ENCODE measurements at regions not wholly inside any gene's neighbourhood (a gene's known extent, or its start where the extent isn't known, plus 50 kb on each side); places are given as distances from the start of the nearest gene placed in this dataset.

DNA sequence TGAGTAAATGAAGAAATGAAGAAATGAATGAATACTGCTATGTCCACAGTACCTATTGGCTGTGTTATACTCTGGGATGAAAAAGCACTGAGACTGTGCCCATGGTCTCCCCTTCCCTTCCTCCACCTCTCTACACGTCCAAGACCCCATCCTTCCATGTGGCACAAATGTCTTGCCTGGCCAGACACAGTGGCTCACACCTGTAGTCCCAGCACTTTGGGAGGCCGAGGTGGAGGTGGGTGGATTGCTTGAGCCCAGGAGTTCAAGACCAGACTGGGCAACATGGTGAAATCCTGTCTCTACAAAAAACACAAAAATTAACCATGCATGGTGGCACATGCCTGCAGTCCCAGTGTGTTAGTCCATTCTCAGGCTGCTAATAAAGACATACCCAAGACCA lies 200.1 kb downstream of the FAM43A start:
- TF ChIP-seq, protein P1, sequence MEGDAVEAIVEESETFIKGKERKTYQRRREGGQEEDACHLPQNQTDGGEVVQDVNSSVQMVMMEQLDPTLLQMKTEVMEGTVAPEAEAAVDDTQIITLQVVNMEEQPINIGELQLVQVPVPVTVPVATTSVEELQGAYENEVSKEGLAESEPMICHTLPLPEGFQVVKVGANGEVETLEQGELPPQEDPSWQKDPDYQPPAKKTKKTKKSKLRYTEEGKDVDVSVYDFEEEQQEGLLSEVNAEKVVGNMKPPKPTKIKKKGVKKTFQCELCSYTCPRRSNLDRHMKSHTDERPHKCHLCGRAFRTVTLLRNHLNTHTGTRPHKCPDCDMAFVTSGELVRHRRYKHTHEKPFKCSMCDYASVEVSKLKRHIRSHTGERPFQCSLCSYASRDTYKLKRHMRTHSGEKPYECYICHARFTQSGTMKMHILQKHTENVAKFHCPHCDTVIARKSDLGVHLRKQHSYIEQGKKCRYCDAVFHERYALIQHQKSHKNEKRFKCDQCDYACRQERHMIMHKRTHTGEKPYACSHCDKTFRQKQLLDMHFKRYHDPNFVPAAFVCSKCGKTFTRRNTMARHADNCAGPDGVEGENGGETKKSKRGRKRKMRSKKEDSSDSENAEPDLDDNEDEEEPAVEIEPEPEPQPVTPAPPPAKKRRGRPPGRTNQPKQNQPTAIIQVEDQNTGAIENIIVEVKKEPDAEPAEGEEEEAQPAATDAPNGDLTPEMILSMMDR (conservative IDR thresholded peaks at IDR 0.05), result no peak
- TF ChIP-seq ZFX (IDR thresholded peaks at IDR 0.05), result no peak

All from C4-2B (cell line).